Activated T-helper 9 cell treated with anti-CD3 and anti-CD28 coated beads, Interleukin-2, amount 50 U/mL, for 16 hours (primary cell): ENCODE measurements at regions not wholly inside any gene's neighbourhood (a gene's known extent, or its start where the extent isn't known, plus 50 kb on each side); places are given as distances from the start of the nearest gene placed in this dataset.

Experiments used
- DNase-seq: peaks from one replicate; pipeline ENCODE4 v3.0.0-alpha.2; 2020; ENCODE audit warnings: low read depth

GRCh38 chr2:217438821-217439220, 564.0 kb downstream of the TNS1 start:
- no peak for DNase-seq

- no peak for DNase-seq
These were observed 564.7 kb downstream of the TNS1 start for GRCh38 chr2:217438136-217438535.

- DNase-seq = no peak
These were observed 565.4 kb downstream of the TNS1 start for GRCh38 chr2:217437290-217437870.

GRCh38 chr2:217436386-217436785, 566.4 kb downstream of the TNS1 start:
- DNase-seq = no peak

DNA sequence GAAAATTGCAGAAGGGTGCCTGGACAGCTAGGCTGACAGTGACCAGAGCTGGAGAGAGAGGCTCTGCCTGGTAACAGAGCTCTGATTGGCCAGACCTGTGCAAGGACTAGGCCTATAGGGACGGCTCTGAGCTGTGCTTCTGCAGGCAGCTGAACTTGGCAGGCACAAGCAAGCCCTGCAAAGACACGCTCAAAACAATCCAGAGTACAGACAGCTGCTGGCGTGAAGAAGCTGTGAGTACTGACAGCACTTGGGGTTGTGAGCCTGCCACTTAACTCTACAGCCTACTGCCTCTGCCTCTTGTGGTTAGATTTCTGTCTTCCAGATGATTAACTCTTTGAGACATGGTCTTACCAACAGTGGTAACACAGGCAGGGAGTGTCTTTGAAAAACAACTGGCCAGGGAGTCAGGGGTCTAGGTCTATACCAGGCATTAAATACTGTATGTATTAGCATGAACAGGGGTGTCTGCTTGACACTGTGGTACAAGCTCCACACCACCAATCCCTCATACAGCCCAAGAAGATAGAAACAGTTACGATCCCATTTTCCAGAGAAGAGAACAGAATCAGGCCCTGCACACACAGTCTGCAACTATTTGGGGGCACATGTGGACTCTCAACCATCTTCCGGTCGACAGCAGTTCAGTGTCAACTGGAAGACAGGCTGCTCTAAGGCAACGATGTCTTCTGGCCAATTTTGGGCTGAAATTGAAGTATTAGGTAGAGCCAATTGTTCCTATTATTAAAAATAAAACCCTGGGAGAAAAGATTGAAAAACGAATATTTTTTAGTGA, 568.4 kb downstream of the TNS1 start:
- no peak for DNase-seq

GRCh38 chr2:217433522-217433921, 569.3 kb downstream of the TNS1 start:
- DNase-seq = no peak

DNA sequence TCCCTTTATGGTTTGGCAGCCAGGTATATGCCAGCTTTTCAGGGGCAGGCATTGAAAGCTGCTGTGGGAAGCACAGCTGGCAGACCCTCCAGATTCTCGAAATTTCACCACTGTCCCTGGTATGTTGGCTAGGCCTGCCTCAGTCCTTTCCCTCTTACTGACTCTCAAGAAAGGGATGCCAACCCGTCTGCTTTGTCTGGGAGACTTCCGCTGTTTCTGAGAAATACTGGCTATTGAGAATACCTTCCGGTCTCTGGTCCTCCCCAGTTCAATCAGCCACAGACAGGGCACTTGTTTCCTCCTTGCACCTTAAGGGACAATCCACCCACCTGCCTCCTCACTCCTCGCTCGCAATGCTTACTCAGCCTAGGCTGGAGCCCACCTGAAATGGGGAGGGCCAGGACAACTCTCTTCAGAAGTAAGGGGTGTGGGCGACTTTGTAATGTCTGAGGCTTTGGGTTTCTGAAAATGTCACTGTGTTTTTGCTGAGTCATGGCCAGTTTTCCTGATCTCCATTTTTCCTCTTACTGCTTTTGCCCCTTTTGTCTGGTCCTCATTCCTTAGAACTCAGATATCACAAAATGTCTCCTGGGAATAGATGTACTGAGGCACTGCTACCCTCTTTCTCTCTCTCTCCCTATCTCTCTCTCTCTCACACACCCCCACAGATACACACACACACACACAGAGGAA, 571.1 kb downstream of the TNS1 start:
- DNase-seq = no peak

- no peak for DNase-seq
These were observed 571.2 kb upstream of the TNP1 start for GRCh38 chr2:217430916-217431576.

- DNase-seq = no peak
These were observed 570.2 kb upstream of the TNP1 start for GRCh38 chr2:217429981-217430500.

DNA sequence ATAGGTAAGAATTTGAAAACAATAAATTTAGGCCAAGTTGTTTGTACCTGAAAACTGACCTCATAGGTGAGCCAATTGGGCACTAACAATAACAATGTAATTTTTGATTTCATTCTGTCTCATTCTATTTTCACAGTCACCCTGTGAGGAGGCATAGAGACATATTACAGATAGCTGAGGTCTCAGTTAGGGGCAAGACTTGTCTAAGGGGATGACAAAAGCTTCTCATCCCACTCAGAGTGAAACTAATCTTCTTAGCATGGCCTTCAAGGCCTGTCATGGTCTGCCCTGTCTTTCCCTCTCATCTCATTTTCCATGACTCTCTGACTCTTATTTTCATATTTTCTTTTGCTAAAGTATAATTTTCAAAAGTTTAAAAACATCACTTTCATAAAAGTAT, 562.0 kb upstream of the TNP1 start:
- no peak for DNase-seq

DNA sequence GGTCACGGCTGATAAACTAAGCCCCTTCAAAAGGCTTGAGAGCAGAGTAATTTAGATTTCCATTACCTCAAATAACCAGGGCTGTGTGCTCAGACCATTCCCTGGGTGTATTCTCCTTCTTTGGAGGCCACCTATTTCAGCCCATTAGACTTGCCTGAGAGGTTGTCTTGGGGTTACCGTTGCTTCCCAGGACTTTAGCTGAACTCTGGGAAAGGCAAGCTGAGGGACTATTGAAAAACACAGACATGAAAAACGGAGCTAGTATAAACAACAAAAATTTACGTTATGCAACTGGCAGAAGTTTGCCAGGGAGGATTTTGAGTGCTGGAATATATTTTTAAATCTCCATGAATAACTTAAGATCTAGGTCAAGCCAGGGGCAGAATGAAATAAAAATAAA, 561.0 kb upstream of the TNP1 start:
- no peak for DNase-seq

DNA sequence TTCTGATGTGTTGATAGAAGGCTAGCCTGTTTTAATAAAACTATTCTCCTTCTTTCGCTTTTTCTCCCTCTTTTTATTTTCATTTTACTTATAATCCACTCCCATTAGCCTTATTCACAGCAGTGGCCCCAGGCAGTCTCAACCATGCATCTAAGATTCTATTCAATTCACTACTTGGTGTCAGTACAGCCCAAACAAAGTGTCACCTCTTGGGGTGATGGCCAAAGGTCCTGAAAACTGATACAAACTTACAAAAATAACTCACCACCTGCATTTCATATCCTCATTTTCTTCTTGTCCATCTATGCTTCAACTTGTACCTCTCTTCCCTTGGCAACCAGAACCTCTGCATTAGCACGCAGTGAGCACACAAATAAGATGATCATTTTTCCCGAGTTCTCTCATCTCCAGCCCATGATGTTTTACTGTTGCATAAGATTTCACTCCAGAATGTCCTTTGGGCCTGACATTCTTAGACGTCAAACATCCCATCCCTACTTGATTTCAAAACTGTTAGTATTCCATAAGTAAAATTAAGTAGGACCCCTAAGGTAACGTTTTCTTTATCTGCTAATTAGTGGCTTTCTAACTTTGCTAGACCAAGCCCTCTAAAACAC, 559.3 kb upstream of the TNP1 start:
- DNase-seq = no peak

DNA sequence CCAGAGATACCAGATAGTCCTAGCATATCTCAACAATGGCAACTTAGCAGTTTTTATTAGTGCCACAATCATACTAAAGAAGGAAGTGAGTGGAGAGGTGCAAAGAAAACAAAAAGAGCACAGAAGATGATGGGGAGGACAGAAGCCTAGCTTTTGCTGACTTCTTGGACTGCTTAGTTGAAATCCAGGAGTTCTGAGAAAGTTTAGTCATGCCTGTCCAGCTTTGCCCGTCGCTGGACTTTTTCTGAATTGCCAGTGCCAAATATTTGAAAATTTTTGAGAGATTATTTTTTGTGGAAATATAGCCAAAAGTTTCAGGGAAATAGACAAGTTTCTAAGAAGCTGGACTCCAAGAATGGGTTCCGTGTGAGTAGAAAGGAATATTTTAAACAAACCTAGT, 558.7 kb upstream of the TNP1 start:
- no peak for DNase-seq

GRCh38 chr2:217418090-217418489, 558.2 kb upstream of the TNP1 start:
- DNase-seq = no peak

DNA sequence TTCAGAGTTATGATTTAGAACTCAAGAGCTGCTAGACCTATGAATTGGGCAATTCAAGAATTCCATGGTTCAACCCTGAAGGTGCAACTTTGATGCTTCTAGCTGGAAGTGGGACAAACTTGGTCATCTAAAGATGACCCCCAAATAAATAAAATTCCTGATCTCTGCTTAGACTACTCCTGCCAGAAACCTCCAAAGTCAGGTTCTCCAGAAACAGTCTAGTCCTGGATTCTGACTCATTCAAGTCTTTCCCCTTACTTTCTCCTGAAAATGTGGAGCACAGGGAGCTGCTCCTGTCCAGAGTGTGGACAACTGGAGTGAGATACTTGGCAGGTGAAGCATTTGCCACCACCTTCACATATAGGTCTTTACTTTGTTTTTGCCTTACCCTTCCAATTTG, 557.7 kb upstream of the TNP1 start:
- no peak for DNase-seq

GRCh38 chr2:217415316-217415715, 555.5 kb upstream of the TNP1 start:
- DNase-seq = no peak

- DNase-seq = no peak
These were observed 554.6 kb upstream of the TNP1 start for GRCh38 chr2:217414429-217414828.

DNA sequence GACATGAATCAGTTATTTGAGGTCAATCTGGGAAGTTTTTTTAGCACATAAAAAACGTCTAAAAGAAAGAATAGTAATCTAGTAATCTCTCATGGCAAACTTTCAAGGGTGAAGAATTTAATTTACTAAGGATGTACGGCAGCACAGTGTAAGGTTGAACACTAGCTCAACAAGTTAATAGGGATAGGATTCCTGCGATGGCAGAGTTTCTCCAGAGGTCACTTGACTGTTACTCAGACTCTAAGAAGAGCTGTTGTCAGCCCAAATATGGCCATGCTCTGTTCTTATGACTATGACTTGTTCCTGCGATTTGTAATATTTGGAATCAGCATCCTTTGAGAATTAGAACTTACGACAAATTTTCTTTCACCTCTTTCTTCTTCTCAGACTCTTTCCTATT, 553.3 kb upstream of the TNP1 start:
- no peak for DNase-seq

GRCh38 chr2:217412721-217413120, 552.9 kb upstream of the TNP1 start:
- DNase-seq = no peak

DNA sequence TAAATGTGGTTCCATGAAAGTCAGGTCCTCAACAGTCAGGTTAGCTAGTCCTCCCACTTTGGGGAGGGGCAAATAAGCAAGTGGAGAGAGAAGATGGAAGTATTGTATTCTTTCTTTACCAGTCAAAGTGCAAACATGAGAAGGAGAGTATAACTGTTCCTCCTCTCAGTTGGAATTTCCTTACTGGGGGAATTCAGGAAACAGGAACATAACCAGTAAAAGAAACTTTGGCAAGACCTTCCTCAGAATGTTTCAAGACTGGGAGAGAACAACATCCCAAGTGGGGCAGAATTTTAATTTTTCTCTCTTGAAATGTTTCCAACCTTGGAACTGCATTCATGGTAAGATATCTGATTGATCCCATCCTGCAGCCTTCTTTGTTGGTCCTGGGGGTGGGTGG, 552.4 kb upstream of the TNP1 start:
- DNase-seq = no peak

GRCh38 chr2:217410681-217410960, 550.8 kb upstream of the TNP1 start:
- DNase-seq = no peak

GRCh38 chr2:217409949-217410680, 550.3 kb upstream of the TNP1 start:
- DNase-seq = no peak
